NCI-H2107 (cell line): ENCODE measurements at regions not wholly inside any gene's neighbourhood (a gene's known extent, or its start where the extent isn't known, plus 50 kb on each side); places are given as distances from the start of the nearest gene placed in this dataset.
"Not testable (repeated sequence)": the region's sequence is repeated elsewhere in the genome, so short reads cannot be mapped to it uniquely, and the experiment has no call there.

ENCODE experiments used
- DNase-seq: peaks from one replicate; lab custom pipeline; 2025; lab: John Stamatoyannopoulos, UW

DNA sequence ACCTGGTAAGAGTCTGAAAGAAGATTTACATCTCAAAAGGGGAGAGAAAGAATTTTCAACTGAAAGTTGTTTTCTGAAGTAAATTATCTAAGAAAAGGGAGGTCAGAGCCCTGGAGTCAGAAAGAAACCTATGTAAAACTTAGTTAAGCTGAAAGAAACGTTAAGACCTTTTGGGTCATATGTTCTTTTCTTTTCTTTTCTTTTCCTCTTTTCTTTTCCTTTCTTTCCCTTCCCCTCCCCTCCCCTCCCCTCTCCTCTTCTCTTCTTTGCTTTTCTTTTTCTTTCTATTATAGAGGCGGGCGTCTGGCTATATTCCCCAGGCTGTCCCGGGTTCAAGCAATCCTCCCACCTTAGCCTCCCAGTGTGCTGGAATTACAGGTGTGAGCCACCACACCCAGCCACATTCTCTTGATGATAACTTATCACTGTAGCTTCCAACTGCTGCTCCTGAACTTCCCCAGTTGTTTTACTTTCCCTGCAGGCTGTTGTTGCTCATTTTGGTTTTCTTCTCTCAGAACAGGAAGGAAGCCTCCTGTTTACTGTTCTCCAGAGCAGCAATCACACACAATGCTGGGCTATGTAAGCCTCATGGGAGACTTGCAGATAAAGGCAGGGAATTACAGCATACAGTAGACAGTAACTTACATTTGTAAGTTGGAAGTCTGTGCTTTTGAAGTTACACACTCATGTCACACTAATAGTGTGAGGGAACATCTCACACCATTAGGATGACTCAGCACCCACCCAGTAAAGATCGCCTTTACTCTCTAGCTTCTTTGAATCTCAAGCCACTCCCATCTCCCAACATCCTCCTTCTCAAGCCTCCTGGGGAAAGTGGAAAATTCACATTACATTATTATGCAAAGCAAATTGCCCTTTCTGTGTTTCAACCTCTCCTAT lies 2216.6 kb upstream of the WWC1 start:
- DNase-seq = no peak

DNA sequence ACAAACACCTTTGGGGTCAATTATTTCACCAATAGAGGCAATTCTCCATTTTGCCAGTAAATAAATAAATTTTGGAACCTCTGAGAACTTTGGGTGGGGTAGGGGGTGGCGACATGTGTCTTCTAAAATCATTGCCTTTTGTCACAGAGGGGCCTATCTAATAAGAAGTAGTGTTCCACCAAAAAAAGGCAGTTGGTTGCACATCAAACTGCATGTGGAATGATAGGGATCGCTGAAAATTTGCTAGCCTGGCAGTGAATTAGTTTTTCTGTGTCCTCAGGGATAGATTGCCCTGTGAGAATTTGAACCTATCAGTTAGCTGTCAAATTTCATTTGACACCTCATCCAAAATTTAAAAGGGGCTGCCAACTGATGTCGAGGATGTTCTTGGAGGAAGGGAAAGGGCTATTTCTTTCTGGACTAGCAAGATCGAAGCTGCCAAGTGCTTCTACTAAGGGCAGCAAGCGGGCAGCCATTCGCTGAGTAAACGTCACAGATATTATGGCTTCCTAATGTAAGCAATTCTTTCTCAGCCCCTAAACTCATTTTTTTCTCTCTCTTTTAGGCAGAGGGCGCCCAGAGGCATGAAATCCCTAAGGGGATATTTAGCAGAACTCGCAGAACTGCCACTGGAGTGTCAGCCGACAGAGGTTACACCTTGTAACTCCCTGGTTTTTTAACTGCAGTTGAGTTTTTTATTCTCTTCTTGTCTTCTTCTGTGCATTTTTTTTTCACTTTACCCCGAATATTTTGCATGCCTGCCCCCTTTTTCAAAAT lies 2208.1 kb upstream of the WWC1 start:
- no peak for DNase-seq

DNA sequence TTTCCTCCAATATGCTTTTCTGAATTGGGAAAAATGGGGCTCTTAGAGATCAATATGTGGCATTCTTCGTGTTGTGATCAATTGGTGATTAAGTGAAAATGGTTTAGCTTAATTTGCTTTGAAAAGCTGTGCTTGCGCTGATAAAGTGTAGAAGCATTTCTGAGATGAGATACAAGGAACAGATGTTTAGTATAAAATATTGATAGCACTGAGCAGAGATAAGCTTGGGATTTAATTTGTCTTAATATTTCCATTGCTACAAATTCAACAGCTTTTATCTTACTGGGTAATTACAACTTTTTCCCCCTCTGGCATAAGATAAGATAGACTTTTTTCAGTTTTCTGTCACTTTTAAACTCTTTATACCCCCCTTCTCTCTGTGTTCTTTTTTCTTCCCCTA lies 2204.9 kb upstream of the WWC1 start:
- DNase-seq = no peak

GRCh38 chr5:166088389-166089039 lies 2202.9 kb upstream of the WWC1 start:
- no peak for DNase-seq

- DNase-seq = no peak
These were observed 2199.5 kb upstream of the WWC1 start for GRCh38 chr5:166091931-166092330.

- no peak for DNase-seq
These were observed 2198.1 kb upstream of the WWC1 start for GRCh38 chr5:166093312-166093711.

- no peak for DNase-seq
These were observed 2188.5 kb upstream of the WWC1 start for GRCh38 chr5:166102947-166103346.

GRCh38 chr5:166111021-166111420 lies 2180.4 kb upstream of the WWC1 start:
- DNase-seq = no peak

GRCh38 chr5:166117072-166118066 lies 2174.1 kb upstream of the WWC1 start:
- no peak for DNase-seq

DNA sequence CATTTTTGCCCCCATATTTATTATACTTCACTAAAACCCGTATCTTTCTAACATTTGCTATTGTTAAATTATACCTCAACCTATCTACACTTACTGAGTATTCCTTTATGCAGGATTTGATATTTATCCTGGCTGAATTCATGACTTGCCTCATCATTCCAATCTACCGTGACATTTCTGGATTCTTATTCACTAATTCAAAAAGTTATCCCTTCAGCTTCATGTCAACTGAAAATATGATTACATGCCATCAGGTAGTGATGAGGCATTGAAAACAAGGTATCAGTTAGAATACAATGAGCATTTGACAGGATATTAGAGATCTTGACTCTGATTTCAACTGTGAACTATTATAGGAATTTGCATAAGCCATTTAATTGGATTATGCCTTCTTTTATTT lies 2171.9 kb upstream of the WWC1 start:
- DNase-seq = no peak

DNA sequence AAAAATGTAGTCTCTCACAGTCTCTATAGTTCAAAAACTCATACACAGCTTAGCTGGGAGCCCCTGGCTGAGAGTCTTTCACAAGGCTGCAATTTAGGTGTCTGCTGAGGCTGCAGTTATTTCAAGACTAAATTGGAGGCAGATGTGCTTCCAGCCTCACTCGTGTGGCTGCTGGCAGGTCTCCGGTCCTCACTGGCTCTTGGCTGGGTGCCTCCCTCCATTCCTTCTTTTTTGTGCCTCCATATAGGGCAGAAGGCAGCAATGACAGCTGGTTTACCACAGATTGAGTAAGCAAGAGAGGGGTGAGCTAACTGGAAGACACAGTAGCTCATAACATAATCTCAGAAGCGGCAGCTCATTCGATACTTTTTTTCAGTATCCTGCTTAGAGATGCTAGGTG lies 2167.7 kb upstream of the WWC1 start:
- DNase-seq = no peak

- DNase-seq = no peak
These were observed 2163.5 kb upstream of the WWC1 start for GRCh38 chr5:166127766-166128570.

DNA sequence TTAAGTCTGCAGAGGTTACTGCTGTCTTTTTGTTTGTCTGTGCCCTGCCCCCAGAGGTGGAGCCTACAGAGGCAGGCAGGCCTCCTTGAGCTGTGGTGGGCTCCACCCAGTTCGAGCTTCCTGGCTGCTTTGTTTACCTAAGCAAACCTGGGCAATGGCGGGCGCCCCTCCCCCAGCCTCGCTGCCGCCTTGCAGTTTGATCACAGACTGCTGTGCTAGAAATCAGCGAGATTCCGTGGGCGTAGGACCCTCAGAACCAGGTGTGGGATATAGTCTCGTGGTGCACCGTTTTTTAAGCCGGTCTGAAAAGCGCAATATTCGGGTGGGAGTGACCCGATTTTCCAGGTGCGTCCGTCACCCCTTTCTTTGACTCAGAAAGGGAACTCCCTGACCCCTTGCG lies 2146.3 kb upstream of the WWC1 start:
- DNase-seq = not testable (repeated sequence)

GRCh38 chr5:166163996-166164610 lies 2127.3 kb upstream of the WWC1 start:
- no peak for DNase-seq

DNA sequence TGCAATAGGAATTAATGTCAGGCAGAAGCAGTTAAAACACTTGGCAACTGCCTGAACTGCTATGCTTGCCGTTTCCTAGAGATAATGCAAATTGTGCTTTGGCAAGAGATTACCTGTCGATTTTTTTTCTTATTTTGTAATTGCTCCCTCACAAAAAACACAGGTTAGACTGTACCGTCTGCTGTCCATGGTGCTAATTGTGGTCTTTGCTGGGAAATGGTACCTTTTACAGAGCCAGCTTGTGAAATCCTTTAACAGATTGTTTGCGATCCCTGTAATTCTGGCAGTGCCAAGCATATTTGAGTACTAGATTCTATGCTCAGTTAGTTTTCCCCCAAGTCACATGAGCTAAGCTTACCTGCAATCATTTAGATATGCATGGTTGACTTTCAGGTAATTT lies 2125.8 kb upstream of the WWC1 start:
- no peak for DNase-seq

DNA sequence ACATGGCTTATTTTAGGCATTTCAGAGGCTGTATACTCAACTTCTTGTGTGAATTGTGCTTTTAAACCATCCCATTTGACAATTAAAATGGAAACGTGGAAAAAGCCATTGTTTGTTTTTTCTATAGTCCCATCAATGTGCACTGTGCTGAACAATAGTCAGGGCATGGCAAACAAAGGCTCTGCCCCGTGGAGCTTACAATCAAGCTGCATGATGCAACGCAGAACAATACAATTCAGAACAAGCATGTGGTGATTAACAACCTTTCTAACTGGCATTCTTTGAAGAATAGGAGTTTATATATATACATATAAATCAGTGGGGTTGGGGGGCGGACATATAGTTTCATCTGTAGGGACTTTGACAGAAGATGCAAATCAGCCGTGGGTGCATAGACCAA lies 2125.4 kb upstream of the WWC1 start:
- DNase-seq = no peak

DNA sequence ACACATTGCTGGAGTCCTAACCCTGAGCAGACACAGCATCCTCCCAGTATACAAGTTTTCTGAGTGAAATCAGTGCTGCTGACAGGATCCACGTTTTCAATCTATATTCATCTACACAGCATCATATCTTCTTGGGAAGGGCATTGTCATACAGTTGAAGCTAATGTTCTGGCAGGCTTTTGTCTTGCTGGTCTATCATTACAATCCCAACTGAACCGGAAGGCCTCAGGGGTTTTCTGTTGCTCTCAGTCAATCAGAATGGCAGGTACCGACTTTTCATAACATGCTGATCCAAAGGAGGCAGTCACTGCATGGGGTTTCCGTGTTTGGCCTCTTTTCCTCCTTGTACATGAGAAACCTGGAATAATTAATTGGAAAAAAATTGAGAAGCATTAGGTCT lies 2118.8 kb upstream of the WWC1 start:
- no peak for DNase-seq

- DNase-seq = no peak
These were observed 2112.9 kb upstream of the WWC1 start for GRCh38 chr5:166178411-166179080.

GRCh38 chr5:166185185-166185584 lies 2106.3 kb upstream of the WWC1 start:
- no peak for DNase-seq
